ENCODE measurements at regions not wholly inside any gene's neighbourhood (a gene's known extent, or its start where the extent isn't known, plus 50 kb on each side); places are given as distances from the start of the nearest gene placed in this dataset.

DNA sequence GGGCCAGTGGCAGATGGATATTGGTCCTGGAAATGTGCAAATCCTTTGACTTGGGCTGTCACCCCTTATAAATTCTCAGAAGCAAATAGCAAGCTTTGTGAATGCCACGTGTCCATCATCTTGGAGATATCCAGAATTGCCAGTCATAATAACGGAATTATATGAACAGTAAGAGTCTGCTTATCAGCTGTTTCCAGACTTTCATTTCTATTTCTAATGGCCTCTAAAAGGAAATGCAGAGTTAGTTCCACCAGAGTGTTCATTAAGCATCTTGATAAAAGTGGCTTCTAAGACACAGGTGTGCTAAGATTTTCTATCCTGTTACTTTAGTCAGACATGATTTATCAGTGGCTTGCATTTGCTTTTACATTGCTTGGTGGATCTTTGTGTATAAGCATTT lies 87.4 kb downstream of the RAMP3 start:
- Histone ChIP-seq H3K36me3 (ENCODE audit: control insufficient read depth, insufficient read depth, low read length) (no peaks in the 10 kb centered on the region), H3K9me3 (ENCODE audit: control insufficient read depth, low read length) (no peaks in the 10 kb centered on the region), H3K4me1 (ENCODE audit: control insufficient read depth, insufficient read depth, low read length) (no peaks in the 10 kb centered on the region), H3K27me3 (ENCODE audit: control insufficient read depth, insufficient read depth, low read length, poor library complexity, severe bottlenecking) (no peaks in the 10 kb centered on the region), H3K4me3 (ENCODE audit: insufficient read depth, low read depth, low read length) (no peak overlapping the region), H3K27ac (ENCODE audit: insufficient read depth, low read depth, low read length, poor library complexity, severe bottlenecking) (no peak overlapping the region)
- WGBS, 2 experiments = 89 to 93% methylated on average over 2 of the region's 2 CpGs

DNA sequence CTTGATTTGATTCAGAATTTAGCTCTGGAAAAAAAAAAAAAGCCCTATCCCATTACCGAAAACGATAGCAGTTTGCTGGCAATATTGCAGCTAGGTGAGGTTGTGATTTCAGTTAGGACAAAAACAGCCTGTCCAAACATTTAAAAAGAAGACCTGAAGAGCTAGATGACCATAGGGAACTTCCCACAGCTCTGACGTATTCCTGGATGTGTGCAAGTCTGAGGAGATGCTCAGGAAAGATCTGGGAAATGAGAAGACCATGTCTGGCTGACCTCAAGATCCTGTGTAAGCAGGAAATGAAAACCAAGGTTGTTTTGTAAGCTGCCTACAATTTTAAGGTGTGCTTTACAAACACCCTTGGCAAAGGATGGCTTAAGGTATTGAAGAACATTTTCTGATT lies 88.7 kb downstream of the RAMP3 start:
- no peaks in the 10 kb centered on the region for H3K36me3 ChIP-seq (ENCODE audit: control insufficient read depth, insufficient read depth, low read length)
- H3K27me3 ChIP-seq (ENCODE audit: control insufficient read depth, insufficient read depth, low read length, poor library complexity, severe bottlenecking) = no peaks in the 10 kb centered on the region
- H3K27ac ChIP-seq (ENCODE audit: insufficient read depth, low read depth, low read length, poor library complexity, severe bottlenecking) = no peak overlapping the region
- no peak overlapping the region for H3K4me3 ChIP-seq (ENCODE audit: insufficient read depth, low read depth, low read length)
- 91% methylated on average over 3 of the region's 3 CpGs for WGBS, 2 experiments
- no peaks in the 10 kb centered on the region for H3K9me3 ChIP-seq (ENCODE audit: control insufficient read depth, low read length)
- H3K4me1 ChIP-seq (ENCODE audit: control insufficient read depth, insufficient read depth, low read length) = no peaks in the 10 kb centered on the region

DNA sequence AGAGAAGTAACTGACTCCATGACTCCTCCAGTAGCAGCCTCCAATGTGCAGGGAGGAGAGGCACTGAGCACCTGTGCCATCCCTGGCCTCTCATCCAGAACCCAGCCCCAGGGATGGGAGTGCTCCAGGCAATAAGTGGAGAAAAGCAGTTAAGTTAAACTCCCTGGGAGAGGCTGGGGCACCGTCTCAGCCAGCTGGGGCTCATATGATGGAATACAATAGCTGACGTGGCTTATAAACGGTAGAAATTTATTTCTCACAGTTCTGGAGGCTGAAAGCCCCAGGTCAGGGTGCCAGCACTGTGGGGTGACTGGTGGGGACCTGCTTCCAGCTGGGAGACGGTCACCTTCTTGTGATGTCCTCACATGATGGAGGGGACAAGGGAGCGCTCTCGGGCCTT lies 94.7 kb downstream of the RAMP3 start:
- no peak overlapping the region for H3K27ac ChIP-seq (ENCODE audit: insufficient read depth, low read depth, low read length, poor library complexity, severe bottlenecking)
- H3K27me3 ChIP-seq (ENCODE audit: control insufficient read depth, insufficient read depth, low read length, poor library complexity, severe bottlenecking) = no peaks in the 10 kb centered on the region
- 79 to 85% methylated on average over 6 of the region's 6 CpGs for WGBS, 2 experiments
- no peaks in the 10 kb centered on the region for H3K36me3 ChIP-seq (ENCODE audit: control insufficient read depth, insufficient read depth, low read length)
- no peaks in the 10 kb centered on the region for H3K4me1 ChIP-seq (ENCODE audit: control insufficient read depth, insufficient read depth, low read length)
- H3K4me3 ChIP-seq (ENCODE audit: insufficient read depth, low read depth, low read length) = no peak overlapping the region
- H3K9me3 ChIP-seq (ENCODE audit: control insufficient read depth, low read length) = no peaks in the 10 kb centered on the region

DNA sequence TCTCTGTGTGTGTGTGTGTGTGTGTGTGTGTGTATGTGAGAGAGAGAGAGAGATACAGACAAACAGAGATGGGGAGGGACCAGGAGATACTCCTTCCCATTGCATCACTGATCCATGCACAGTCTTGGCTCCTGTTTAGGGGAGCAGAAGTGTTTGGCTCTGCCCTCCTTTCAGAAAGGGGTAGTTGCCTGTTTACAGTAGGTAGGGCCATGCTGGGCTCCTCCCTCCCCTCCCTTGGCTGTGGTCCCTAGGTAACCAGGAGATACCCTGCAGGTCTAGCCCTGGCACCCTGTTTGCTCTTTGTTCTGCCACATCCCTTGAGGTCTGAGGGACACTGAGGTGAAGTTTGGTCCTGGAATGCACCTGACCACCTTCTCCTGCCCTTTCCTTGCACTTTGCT lies 95.3 kb downstream of the RAMP3 start:
- no peak overlapping the region for H3K4me3 ChIP-seq (ENCODE audit: insufficient read depth, low read depth, low read length)
- no peak overlapping the region for H3K27ac ChIP-seq (ENCODE audit: insufficient read depth, low read depth, low read length, poor library complexity, severe bottlenecking)
- no peaks in the 10 kb centered on the region for H3K4me1 ChIP-seq (ENCODE audit: control insufficient read depth, insufficient read depth, low read length)

DNA sequence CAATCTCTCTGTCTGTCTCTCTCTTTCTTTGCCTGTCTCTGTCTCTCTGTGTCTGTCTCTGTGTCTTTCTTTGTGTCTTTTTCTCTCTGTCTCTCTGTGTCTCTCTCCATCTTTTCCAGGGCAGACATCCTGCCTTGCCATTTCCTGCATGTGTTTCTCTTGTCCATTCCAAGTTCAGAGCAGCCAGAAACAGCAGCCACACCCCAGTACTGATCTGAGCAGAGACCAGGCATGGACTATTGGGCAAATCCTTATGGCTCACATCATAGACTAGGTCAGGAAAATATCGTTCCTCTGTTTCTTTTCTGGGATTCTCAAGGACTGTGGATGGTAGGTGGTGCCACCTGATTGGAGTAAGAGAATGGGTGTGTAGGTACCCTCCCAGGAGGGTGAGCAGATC lies 95.8 kb downstream of the RAMP3 start:
- Histone ChIP-seq H3K4me3 (ENCODE audit: insufficient read depth, low read depth, low read length) (no peak overlapping the region), H3K36me3 (ENCODE audit: control insufficient read depth, insufficient read depth, low read length) (no peaks in the 10 kb centered on the region), H3K9me3 (ENCODE audit: control insufficient read depth, low read length) (no peaks in the 10 kb centered on the region), H3K4me1 (ENCODE audit: control insufficient read depth, insufficient read depth, low read length) (no peaks in the 10 kb centered on the region), H3K27me3 (ENCODE audit: control insufficient read depth, insufficient read depth, low read length, poor library complexity, severe bottlenecking) (no peaks in the 10 kb centered on the region), H3K27ac (ENCODE audit: insufficient read depth, low read depth, low read length, poor library complexity, severe bottlenecking) (no peak overlapping the region)
- 94 to 96% methylated on average over 1 of the region's 1 CpG for WGBS, 2 experiments

More for the DNA sequence above, 95.3 kb downstream of the RAMP3 start:
- Histone ChIP-seq H3K9me3 (ENCODE audit: control insufficient read depth, low read length) (no peaks in the 10 kb centered on the region), H3K27me3 (ENCODE audit: control insufficient read depth, insufficient read depth, low read length, poor library complexity, severe bottlenecking) (no peaks in the 10 kb centered on the region), H3K36me3 (ENCODE audit: control insufficient read depth, insufficient read depth, low read length) (no peaks in the 10 kb centered on the region)

DNA sequence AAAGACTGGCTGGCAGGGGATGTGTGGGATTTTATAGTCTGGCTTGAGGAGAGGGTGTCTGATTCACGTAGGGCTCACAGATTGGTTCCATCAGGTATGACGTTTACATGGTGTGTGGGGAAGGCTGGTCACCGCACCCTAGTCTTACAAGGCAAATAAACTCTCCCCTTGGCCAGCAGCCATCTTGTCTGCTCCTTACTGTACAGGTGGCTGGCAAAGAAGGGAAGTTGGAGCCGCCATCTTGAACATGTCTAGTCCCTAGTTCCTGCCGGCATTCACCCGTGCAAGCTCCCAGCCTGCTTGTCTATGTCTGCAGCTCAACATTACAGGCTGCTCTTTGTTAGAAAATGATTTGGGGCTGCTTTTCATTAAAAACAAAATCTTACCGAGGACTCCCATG lies 97.6 kb downstream of the RAMP3 start:
- 96 to 98% methylated on average over 7 of the region's 7 CpGs for WGBS, 2 experiments
- H3K27me3 ChIP-seq (ENCODE audit: control insufficient read depth, insufficient read depth, low read length, poor library complexity, severe bottlenecking) = peaks cover 5% of the 10 kb centered on the region
- H3K4me1 ChIP-seq (ENCODE audit: control insufficient read depth, insufficient read depth, low read length) = no peaks in the 10 kb centered on the region
- H3K4me3 ChIP-seq (ENCODE audit: insufficient read depth, low read depth, low read length) = no peak overlapping the region
- H3K9me3 ChIP-seq (ENCODE audit: control insufficient read depth, low read length) = no peaks in the 10 kb centered on the region
- H3K27ac ChIP-seq (ENCODE audit: insufficient read depth, low read depth, low read length, poor library complexity, severe bottlenecking) = no peak overlapping the region
- no peaks in the 10 kb centered on the region for H3K36me3 ChIP-seq (ENCODE audit: control insufficient read depth, insufficient read depth, low read length)

DNA sequence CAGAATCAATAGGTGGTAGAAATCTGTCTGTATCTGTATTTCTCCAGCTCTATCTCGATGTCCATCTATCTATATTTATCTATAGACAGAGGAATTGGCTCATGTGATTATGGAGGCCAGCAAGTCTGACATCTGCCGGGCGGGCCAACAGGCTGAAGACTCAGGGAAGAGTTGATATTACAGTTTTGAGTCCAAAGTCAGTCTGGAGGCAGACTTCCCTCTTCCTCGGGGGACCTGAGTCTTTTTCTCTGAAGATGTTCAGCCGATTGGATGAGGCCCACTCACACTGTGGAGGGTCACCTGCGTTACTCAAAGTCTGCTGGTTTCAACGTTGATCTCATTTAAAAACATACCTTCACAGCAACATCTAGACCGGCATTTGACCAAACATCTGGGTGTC lies 98.7 kb downstream of the RAMP3 start:
- no peak overlapping the region for H3K27ac ChIP-seq (ENCODE audit: insufficient read depth, low read depth, low read length, poor library complexity, severe bottlenecking)
- no peaks in the 10 kb centered on the region for H3K9me3 ChIP-seq (ENCODE audit: control insufficient read depth, low read length)
- H3K36me3 ChIP-seq (ENCODE audit: control insufficient read depth, insufficient read depth, low read length) = no peaks in the 10 kb centered on the region
- H3K27me3 ChIP-seq (ENCODE audit: control insufficient read depth, insufficient read depth, low read length, poor library complexity, severe bottlenecking) = peaks cover 5% of the 10 kb centered on the region
- 82 to 83% methylated on average over 6 to 8 of the region's 8 CpGs for WGBS, 2 experiments
- no peaks in the 10 kb centered on the region for H3K4me1 ChIP-seq (ENCODE audit: control insufficient read depth, insufficient read depth, low read length)
- no peak overlapping the region for H3K4me3 ChIP-seq (ENCODE audit: insufficient read depth, low read depth, low read length)

DNA sequence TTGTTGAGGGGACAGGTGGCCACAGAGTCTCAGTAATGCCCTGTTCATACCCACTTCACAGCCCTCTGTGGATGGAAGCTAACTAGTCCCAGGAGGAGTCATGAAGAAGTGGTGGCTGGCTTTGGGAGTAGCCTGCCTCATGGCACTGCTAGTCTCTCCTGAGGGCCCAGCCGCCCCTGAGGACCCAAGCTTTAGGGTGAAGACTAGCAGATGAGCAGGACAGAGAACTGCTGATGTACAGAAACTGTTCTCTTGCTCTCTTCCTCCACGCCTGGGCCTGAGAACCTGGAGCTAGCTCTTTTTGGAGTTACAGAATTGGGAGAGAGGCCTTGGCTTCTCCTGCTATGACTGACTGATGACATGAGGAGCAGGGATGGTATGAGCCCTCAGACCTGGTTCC lies 99.2 kb downstream of the RAMP3 start:
- Histone ChIP-seq H3K27me3 (ENCODE audit: control insufficient read depth, insufficient read depth, low read length, poor library complexity, severe bottlenecking) (peaks cover 5% of the 10 kb centered on the region), H3K36me3 (ENCODE audit: control insufficient read depth, insufficient read depth, low read length) (no peaks in the 10 kb centered on the region), H3K4me1 (ENCODE audit: control insufficient read depth, insufficient read depth, low read length) (no peaks in the 10 kb centered on the region), H3K27ac (ENCODE audit: insufficient read depth, low read depth, low read length, poor library complexity, severe bottlenecking) (no peak overlapping the region), H3K9me3 (ENCODE audit: control insufficient read depth, low read length) (no peaks in the 10 kb centered on the region), H3K4me3 (ENCODE audit: insufficient read depth, low read depth, low read length) (no peak overlapping the region)
- WGBS, 2 experiments = 90 to 91% methylated on average over 2 of the region's 2 CpGs

DNA sequence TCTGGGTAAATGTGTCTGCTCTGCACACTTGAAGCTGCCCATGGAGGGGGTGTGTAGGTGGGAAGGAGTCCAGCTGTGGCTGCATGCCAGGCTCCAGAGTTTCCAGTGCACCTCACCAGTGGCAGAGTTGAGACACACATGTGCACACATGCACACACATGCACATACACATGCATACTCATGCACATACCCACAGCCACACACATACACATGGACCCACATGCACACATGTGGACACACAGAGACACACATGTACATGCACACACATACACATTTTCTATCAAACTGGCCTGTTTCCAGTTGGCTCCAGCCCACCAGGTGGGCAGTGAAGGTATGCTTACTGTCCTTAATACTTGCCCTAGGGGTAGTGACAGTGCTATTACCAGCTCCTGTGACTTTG lies 99.7 kb downstream of the RAMP3 start:
- no peaks in the 10 kb centered on the region for H3K36me3 ChIP-seq (ENCODE audit: control insufficient read depth, insufficient read depth, low read length)
- no peaks in the 10 kb centered on the region for H3K9me3 ChIP-seq (ENCODE audit: control insufficient read depth, low read length)
- H3K4me1 ChIP-seq (ENCODE audit: control insufficient read depth, insufficient read depth, low read length) = no peaks in the 10 kb centered on the region
- no peak overlapping the region for H3K27ac ChIP-seq (ENCODE audit: insufficient read depth, low read depth, low read length, poor library complexity, severe bottlenecking)
- no peak overlapping the region for H3K4me3 ChIP-seq (ENCODE audit: insufficient read depth, low read depth, low read length)
- peaks cover 5% of the 10 kb centered on the region for H3K27me3 ChIP-seq (ENCODE audit: control insufficient read depth, insufficient read depth, low read length, poor library complexity, severe bottlenecking)

DNA sequence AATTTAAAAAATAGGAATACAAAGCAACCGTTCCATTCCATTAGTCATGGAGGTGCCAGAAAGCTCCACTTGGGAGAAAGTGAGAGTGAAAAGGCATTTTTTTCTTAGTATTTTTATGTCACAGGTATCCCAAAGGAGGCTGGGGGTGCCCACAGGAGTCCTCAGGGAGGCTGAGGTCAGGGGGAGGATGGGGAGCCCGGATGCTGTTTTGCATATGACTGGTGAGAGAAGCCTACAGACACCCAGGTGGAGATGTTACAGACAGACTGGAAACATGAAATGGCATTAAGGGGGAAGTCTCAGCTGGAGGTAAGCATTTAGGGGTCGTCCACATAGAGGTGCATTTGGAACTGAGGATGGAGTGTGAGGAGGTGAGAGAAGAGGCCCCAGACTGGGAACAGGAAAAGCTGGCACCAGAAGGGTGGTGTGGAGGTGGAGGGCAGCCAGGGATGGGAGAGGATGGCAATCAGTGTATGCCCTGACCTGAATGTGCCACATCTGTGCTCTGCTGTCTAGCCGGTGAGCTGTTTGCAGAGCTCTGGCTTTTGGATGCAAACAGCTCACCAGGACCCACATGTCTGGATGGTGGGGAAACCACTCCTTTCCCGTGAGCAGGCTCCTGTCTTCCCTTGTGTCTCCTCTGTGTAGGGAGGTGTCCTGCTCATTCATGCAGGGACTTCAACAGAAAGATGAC lies 101.1 kb downstream of the RAMP3 start:
- Histone ChIP-seq H3K27ac (ENCODE audit: insufficient read depth, low read depth, low read length, poor library complexity, severe bottlenecking) (no peak overlapping the region), H3K27me3 (ENCODE audit: control insufficient read depth, insufficient read depth, low read length, poor library complexity, severe bottlenecking) (peaks cover 5% of the 10 kb centered on the region), H3K9me3 (ENCODE audit: control insufficient read depth, low read length) (no peaks in the 10 kb centered on the region), H3K36me3 (ENCODE audit: control insufficient read depth, insufficient read depth, low read length) (no peaks in the 10 kb centered on the region), H3K4me1 (ENCODE audit: control insufficient read depth, insufficient read depth, low read length) (no peaks in the 10 kb centered on the region), H3K4me3 (ENCODE audit: insufficient read depth, low read depth, low read length) (no peak overlapping the region)
- 69 to 75% methylated on average over 5 of the region's 5 CpGs for WGBS, 2 experiments

DNA sequence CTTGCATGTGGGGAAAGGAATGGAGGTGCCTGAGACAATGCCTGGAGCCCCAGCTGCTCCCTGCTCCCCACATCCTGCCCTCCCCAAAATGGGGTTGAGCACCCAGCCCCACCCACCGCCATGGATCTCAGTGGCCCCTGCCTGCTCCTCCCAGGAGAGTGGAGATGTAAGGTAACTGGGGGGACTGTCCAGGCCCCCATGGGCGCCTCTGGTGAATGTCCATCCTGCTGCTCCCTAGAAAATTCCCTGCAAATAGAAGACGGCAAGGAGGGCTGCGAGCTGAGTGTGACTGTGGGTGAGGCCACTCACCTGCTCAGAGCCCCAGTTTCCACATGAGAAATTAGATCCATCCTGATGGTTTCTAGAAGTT lies 101.6 kb downstream of the RAMP3 start:
- no peak overlapping the region for H3K27ac ChIP-seq (ENCODE audit: insufficient read depth, low read depth, low read length, poor library complexity, severe bottlenecking)
- no peaks in the 10 kb centered on the region for H3K36me3 ChIP-seq (ENCODE audit: control insufficient read depth, insufficient read depth, low read length)
- no peak overlapping the region for H3K4me3 ChIP-seq (ENCODE audit: insufficient read depth, low read depth, low read length)
- H3K27me3 ChIP-seq (ENCODE audit: control insufficient read depth, insufficient read depth, low read length, poor library complexity, severe bottlenecking) = peaks cover 5% of the 10 kb centered on the region
- 91 to 95% methylated on average over 4 of the region's 4 CpGs for WGBS, 2 experiments
- H3K4me1 ChIP-seq (ENCODE audit: control insufficient read depth, insufficient read depth, low read length) = no peaks in the 10 kb centered on the region
- no peaks in the 10 kb centered on the region for H3K9me3 ChIP-seq (ENCODE audit: control insufficient read depth, low read length)
